ENCODE measurements at regions not wholly inside any gene's neighbourhood (a gene's known extent, or its start where the extent isn't known, plus 50 kb on each side); places are given as distances from the start of the nearest gene placed in this dataset.
A peak's percentile ranks its signal among the peaks of the same experiment; 100 is the strongest.

DNA sequence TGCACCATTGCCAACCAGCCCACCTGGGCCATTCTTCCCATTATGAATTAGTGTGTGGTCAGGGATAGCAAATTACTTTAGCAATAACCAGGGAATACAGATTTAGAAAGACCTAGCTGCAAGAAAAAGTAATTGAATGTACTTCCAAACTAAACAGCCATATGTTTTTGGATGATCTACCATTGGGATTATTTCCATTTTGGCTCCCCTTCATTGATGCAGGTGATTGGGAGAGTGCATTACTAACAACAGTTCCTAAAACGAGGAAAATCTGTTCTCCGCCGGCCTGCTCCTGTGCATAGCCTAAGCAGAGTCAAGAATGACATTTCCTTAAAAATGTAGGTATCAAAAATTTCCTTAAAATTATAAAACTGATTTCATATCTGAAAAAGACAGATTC is 58.5 kb downstream of the MAIP1 start:
- Histone ChIP-seq H3F3A (ENCODE audit: insufficient read depth, low read length) (no peaks in the 10 kb centered on the region), H3K4me3 (ENCODE audit: low read length) (no peak overlapping the region), H3K4me1 (ENCODE audit: low read length) (no peaks in the 10 kb centered on the region), H3K27ac (ENCODE audit: low read length) (no peak overlapping the region), H3K9me2 (replicated peaks; ENCODE audit: insufficient read depth, low read length) (no peaks in the 10 kb centered on the region), H3K27me3 (replicated peaks; ENCODE audit: insufficient read depth, low read length) (no peaks in the 10 kb centered on the region), H3K4me2 (ENCODE audit: low read depth, low read length) (no peak overlapping the region), H4K20me1 (ENCODE audit: insufficient read depth, low read length) (no peaks in the 10 kb centered on the region), H3K9me3 (replicated peaks; ENCODE audit: insufficient read depth, low read length) (no peaks in the 10 kb centered on the region), H3K79me2 (ENCODE audit: low read length) (no peaks in the 10 kb centered on the region), H3K36me3 (replicated peaks; ENCODE audit: insufficient read depth, low read length) (no peaks in the 10 kb centered on the region), H3K9ac (ENCODE audit: low read length) (no peak overlapping the region), H2AFZ (ENCODE audit: low read length) (no peak overlapping the region)
- TF ChIP-seq EZH2 (optimal IDR thresholded peaks at IDR 0.05; ENCODE audit: low read depth, low read length) (no peak), EZH2phosphoT487 (IDR thresholded peaks at IDR 0.05; ENCODE audit: low read length) (no peak)
- TF ChIP-seq, protein P1, sequence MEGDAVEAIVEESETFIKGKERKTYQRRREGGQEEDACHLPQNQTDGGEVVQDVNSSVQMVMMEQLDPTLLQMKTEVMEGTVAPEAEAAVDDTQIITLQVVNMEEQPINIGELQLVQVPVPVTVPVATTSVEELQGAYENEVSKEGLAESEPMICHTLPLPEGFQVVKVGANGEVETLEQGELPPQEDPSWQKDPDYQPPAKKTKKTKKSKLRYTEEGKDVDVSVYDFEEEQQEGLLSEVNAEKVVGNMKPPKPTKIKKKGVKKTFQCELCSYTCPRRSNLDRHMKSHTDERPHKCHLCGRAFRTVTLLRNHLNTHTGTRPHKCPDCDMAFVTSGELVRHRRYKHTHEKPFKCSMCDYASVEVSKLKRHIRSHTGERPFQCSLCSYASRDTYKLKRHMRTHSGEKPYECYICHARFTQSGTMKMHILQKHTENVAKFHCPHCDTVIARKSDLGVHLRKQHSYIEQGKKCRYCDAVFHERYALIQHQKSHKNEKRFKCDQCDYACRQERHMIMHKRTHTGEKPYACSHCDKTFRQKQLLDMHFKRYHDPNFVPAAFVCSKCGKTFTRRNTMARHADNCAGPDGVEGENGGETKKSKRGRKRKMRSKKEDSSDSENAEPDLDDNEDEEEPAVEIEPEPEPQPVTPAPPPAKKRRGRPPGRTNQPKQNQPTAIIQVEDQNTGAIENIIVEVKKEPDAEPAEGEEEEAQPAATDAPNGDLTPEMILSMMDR (IDR thresholded peaks at IDR 0.05; ENCODE audit: low read length) = no peak
- DNase-seq = no peak

GRCh38 chr2:200021449-200022114 is 66.2 kb downstream of the MAIP1 start:
- Histone ChIP-seq H3F3A (ENCODE audit: insufficient read depth, low read length) (no peaks in the 10 kb centered on the region), H3K4me2 (ENCODE audit: low read depth, low read length) (peak overlapping the region; percentile 48), H2AFZ (ENCODE audit: low read length) (peak overlapping the region; percentile 48), H4K20me1 (ENCODE audit: insufficient read depth, low read length) (no peaks in the 10 kb centered on the region), H3K27me3 (replicated peaks; ENCODE audit: insufficient read depth, low read length) (no peaks in the 10 kb centered on the region), H3K4me1 (ENCODE audit: low read length) (peaks cover 8% of the 10 kb centered on the region), H3K36me3 (replicated peaks; ENCODE audit: insufficient read depth, low read length) (no peaks in the 10 kb centered on the region), H3K9me3 (replicated peaks; ENCODE audit: insufficient read depth, low read length) (no peaks in the 10 kb centered on the region), H3K27ac (ENCODE audit: low read length) (peak overlapping the region; percentile 11; the same call in 1 of the 2 replicates), H3K9ac (ENCODE audit: low read length) (no peak overlapping the region), H3K9me2 (replicated peaks; ENCODE audit: insufficient read depth, low read length) (no peaks in the 10 kb centered on the region), H3K4me3 (ENCODE audit: low read length) (peak overlapping the region; percentile 33; the same call in 1 of the 2 replicates), H3K79me2 (ENCODE audit: low read length) (no peaks in the 10 kb centered on the region)
- DNase-seq = peak; percentile 39
- TF ChIP-seq EZH2phosphoT487 (IDR thresholded peaks at IDR 0.05; ENCODE audit: low read length) = no peak
- no peak for TF ChIP-seq EZH2 (optimal IDR thresholded peaks at IDR 0.05; ENCODE audit: low read depth, low read length)
- TF ChIP-seq, protein P1 (IDR thresholded peaks at IDR 0.05; ENCODE audit: low read length) = no peak

DNA sequence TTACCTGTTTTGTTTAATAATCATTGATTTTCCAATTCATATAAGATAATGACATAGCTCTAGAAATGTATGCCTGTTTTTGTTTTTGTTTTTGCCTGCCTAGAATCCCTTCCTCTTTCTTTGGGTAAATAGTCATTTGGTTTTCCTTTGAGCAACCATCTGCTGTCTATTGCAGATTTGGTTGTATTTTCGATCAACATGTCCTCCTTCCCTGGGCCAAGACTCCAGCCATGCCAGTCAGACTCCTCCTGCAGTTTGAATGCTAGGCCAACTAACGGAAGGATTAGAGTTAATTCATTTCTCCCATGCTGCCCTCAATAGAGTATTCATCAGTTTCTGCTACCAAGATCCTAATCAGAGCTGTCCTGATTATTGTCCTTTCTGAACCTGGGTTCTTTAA is 67.1 kb downstream of the MAIP1 start:
- Histone ChIP-seq H2AFZ (ENCODE audit: low read length) (peak overlapping the region; percentile 48; the same call in 1 of the 2 replicates), H3K79me2 (ENCODE audit: low read length) (no peaks in the 10 kb centered on the region), H3K27me3 (replicated peaks; ENCODE audit: insufficient read depth, low read length) (no peaks in the 10 kb centered on the region), H3K4me3 (ENCODE audit: low read length) (0 out of 2 replicates have a peak overlapping the region, but pooled peaks have one; percentile 33), H3K9me2 (replicated peaks; ENCODE audit: insufficient read depth, low read length) (no peaks in the 10 kb centered on the region), H3K9me3 (replicated peaks; ENCODE audit: insufficient read depth, low read length) (no peaks in the 10 kb centered on the region), H3K36me3 (replicated peaks; ENCODE audit: insufficient read depth, low read length) (no peaks in the 10 kb centered on the region), H3K4me1 (ENCODE audit: low read length) (peaks cover 8% of the 10 kb centered on the region), H3F3A (ENCODE audit: insufficient read depth, low read length) (no peaks in the 10 kb centered on the region), H3K27ac (ENCODE audit: low read length) (no peak overlapping the region), H4K20me1 (ENCODE audit: insufficient read depth, low read length) (no peaks in the 10 kb centered on the region), H3K9ac (ENCODE audit: low read length) (no peak overlapping the region), H3K4me2 (ENCODE audit: low read depth, low read length) (peak overlapping the region; percentile 48)
- TF ChIP-seq, protein P1 (IDR thresholded peaks at IDR 0.05; ENCODE audit: low read length) = no peak
- TF ChIP-seq EZH2phosphoT487 (IDR thresholded peaks at IDR 0.05; ENCODE audit: low read length) = no peak
- TF ChIP-seq EZH2 (optimal IDR thresholded peaks at IDR 0.05; ENCODE audit: low read depth, low read length) = no peak
- no peak for DNase-seq
